ENCODE measurements at regions not wholly inside any gene's neighbourhood (a gene's known extent, or its start where the extent isn't known, plus 50 kb on each side); places are given as distances from the start of the nearest gene placed in this dataset.
"Not testable (repeated sequence)": the region's sequence is repeated elsewhere in the genome, so short reads cannot be mapped to it uniquely, and the experiment has no call there.

DNA sequence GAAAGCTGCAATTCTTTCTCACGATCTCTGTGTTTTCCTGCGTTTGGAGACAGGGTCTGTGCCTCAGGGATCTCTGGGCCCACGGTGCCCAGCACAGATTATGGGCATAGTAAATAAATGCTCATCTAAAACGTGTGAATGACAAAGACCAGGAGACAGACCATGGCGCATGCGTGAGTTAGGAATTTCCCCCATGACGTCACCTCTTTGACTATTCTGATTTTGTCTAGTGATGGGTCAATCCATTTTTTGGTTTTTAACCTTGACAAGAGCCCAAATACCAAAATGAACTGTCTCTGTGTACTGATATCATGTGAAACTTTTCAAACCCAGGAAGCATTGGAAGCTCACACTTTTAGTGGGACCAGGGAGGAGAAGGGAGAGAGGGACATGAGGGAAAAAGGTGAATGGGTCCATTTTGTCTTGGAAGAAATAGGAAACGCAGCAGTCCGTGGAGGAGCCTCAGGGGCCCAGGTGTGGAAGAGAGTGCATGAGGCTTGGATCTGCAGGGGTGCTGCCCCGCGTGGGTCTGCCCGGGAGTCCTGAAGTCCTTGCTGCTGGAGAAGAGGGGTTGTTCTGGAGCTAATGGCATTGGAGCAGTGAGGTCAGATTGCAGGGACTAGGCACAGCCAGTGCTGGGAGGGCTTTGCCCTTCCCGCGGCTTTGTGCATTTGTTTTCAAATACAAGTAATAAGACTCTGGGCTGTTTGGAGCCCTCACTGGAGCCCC, 172.2 kb downstream of the ASB1 start:
- no peak for DNase-seq (ENCODE audit: low read depth in 2 of 2)

DNA sequence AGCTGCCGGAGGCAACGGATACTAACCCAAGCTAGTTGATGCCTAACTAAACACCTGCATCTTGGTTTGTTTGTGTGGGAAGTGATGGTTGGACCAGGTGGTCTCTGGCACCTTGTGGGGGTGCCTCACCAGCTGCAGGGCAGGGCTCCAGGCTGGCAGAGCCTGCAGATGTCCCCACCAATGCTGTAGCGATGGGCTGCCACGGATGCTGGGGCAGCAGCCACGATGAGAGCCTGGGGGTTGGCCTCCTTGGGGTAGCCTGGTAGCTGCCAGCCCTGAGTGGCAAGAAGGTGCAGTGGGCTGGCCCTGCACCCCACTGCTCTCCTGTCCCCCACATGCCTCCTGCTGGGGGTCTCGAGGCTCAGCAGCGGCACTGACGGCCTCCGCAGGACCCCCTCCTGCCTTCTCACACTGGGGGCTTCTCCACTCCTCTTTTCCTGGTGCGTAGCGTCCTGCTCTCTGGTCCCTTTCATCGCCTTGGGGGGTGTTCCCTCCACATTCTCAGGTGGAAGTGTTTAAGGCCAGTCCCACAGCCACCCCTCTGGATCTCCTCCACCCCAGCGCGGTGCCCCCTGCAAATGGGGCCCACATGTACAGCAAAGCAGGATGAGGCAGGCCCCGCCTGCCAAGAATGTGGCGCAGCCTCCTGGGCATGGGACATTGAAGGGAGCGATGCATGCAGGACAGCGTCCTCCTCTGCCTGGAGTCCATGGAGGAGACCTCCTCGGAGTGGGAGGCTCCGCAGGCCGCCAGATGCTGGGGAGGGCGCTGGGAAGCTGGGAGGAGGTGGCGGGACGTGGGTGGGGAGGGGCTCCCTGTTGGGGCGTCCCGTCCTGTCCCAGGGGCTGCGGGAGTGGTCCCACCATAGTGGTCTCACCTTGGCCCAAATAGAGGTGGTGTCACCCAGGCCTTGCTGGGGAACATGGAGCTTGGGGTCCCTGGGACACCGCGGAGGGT, 173.1 kb downstream of the ASB1 start:
- DNase-seq (ENCODE audit: low read depth in 2 of 2) = no peak

- no peak for DNase-seq (ENCODE audit: low read depth in 2 of 2)
Measured at GRCh38 chr2:238600506-238601432, 174.0 kb downstream of the ASB1 start.

DNA sequence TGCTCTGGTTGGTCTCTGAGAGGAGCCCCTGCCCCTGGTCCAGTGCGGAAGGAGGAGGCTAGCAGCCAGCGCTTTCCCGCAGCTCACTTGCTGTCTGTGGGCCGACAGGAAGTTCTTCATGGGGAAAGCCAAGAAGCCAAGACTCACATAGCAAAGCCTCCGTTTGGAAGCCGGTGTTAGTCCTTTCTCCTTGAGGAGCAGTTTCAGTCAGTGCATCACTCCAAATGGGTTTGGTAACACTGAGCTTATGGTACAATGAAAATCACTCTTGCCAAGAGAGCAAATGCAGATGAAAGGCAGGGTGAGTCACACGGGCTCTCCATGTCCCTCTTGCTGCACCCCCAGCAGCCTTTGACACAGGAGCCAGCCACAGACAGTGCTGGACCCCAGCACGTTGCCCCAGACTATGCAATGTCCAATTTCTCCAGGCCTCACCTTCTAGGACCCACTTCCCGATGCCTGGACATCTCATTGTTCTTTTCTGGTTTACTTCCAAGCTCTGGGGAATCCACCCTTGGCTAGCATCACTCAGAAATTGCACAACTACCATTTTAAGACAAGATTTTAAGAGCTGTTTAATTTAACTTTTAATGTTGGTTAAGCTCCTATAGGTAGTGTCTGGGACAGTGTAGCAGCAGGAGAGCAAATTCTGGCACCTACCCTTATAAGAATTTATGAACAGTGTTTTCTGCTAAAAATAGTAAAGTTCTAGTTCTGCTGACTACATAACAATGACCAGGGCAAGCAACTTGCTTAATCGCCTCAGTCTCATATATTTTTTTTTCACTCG, 174.9 kb downstream of the ASB1 start:
- peak in 1 of 2 donors; percentile 32 for DNase-seq (ENCODE audit: low read depth in 2 of 2)

- no peak for DNase-seq (ENCODE audit: low read depth in 2 of 2)
Measured at GRCh38 chr2:238602223-238602960, 175.7 kb downstream of the ASB1 start.

DNA sequence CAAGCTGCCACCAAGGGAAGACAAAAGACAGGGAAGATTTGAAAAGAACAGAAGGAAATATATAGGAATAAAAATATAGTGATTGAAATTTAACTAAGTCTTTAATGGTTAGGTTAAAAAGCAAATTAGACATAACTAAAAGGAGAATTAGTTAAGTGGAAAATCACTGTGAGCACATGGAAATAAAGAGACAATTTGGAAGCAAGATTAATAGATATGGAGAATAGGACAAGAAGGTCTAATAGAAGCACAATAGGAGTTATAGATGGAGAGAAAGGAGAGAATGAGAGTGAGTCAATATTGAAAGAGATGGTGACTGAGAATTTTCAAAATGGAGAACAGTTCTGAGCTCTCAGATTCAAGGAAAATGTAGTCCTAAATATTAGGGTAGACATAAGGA, 176.9 kb downstream of the ASB1 start:
- no peak for DNase-seq (ENCODE audit: low read depth in 2 of 2)

GRCh38 chr2:238606311-238606710, 179.6 kb downstream of the ASB1 start:
- no peak for DNase-seq (ENCODE audit: low read depth in 2 of 2)

DNA sequence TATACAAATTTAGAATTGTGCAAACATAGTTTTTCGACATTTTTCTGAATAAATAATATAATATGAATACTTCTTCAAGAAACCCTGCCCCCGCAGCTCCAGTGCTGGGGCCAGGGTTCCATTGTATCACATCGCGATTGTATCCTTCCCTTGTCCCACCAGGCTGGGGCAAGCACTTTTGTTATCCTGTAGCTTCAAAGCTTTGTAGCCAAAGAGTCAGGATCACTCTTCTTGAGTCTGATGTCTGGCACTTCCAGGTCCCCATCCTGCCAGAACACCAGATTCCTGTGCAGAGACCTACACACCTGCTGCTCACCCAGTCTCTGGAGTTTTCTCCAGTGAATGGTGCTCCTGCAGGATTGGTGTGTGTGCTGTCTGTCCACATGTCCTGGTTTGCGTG, 186.9 kb downstream of the ASB1 start:
- DNase-seq (ENCODE audit: low read depth in 2 of 2) = no peak

DNA sequence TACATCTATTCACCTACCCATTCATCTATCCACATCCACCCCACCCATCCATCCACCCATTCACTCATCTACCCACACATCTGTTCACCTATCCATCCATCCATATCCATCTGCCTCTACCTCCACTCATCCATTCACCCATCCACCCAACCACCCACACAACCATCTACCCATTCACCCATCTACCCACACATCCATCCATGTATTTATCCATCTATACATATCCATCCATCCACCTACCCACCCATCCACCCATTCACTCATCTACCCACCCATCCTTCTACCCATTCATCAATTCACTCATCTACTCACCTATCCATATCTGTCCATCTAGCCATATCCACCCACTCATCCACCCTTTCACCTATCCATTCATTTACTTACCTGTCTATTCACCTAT, 187.6 kb downstream of the ASB1 start:
- no peak for DNase-seq (ENCODE audit: low read depth in 2 of 2)

GRCh38 chr2:238615187-238615586, 188.5 kb downstream of the ASB1 start:
- DNase-seq (ENCODE audit: low read depth in 2 of 2) = no peak

- DNase-seq (ENCODE audit: low read depth in 2 of 2) = no peak
Measured at GRCh38 chr2:238616681-238617080, 190.0 kb downstream of the ASB1 start.

GRCh38 chr2:238618494-238619283, 192.0 kb downstream of the ASB1 start:
- not testable (repeated sequence) for DNase-seq (ENCODE audit: low read depth in 2 of 2)

- no peak for DNase-seq (ENCODE audit: low read depth in 2 of 2)
Measured at GRCh38 chr2:238627899-238628298, 201.2 kb downstream of the ASB1 start.

DNA sequence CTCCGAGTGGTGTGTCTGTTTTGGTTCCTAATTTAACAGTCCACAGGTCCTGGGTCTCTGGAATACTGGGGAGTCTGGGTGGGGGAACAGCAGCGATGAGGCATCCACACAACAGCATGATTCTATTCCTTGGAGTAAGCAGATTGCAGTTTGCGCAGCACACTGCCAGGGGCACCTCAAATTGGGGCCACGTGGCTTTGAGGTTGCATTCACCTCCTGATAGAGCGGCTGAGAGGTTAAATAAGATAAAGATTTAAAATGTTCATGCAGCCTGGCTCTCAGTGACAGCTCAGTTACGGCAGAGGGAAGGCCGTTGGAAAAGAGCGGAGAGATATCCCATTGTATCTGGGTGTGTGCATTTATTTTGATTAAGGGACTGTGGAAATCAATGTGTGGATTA, 202.3 kb downstream of the ASB1 start:
- no peak for DNase-seq (ENCODE audit: low read depth in 2 of 2)

DNA sequence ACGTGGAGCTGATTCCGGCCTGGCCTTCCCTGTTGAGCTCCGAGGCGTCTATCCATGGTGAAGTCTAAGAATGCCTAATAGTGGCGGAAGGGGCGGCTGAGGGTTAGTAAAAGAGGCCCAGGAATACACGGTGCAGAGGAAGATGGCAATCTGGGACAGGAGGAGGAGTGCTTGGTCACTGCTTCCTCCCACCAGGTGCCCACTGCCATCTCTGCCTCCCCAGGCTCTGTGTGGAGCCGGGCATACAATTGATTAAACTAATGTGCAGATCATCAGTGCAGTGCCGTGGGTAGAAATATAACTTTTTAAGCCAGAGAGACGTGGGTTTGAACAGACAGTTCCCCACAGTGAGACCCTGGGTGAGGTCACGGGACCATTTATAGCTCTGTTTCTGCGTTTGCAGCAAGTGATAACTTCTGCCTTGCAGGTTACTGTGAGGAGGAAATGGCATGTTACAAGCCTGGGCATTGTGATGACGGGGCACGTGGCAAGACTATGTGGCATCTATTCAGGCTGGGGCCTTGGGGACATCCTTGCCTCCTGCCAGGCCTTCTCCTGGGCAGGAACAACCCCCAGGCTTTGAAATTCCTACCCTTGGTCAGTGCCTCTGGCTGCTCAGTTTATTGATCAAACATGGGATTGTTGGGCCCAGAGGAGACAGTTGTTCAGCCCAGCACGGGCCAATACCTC, 204.9 kb downstream of the ASB1 start:
- DNase-seq (ENCODE audit: low read depth in 2 of 2) = no peak

GRCh38 chr2:238632181-238633060, 205.7 kb downstream of the ASB1 start:
- DNase-seq (ENCODE audit: low read depth in 2 of 2) = no peak

- no peak for DNase-seq (ENCODE audit: low read depth in 2 of 2)
Measured at GRCh38 chr2:238633426-238634328, 206.9 kb downstream of the ASB1 start.
